Activated naive CD8-positive, alpha-beta T cell treated with anti-CD3 and anti-CD28 coated beads for 36 hours (primary cell): ENCODE measurements at regions not wholly inside any gene's neighbourhood (a gene's known extent, or its start where the extent isn't known, plus 50 kb on each side); places are given as distances from the start of the nearest gene placed in this dataset.
"Not testable (repeated sequence)": the region's sequence is repeated elsewhere in the genome, so short reads cannot be mapped to it uniquely, and the experiment has no call there.

Experiments
- DNase-seq: peaks from one replicate; pipeline ENCODE4 v3.0.0; 2021
- H3K27ac Mint-ChIP-seq: one replicate; pipeline ENCODE4 v1.8.0; 2022; ENCODE audit warnings: mild to moderate bottlenecking, moderate library complexity, mixed read lengths
- H3K27me3 Mint-ChIP-seq: one replicate; pipeline ENCODE4 v1.8.0; 2022; ENCODE audit warnings: mild to moderate bottlenecking, mixed read lengths
- H3K36me3 Mint-ChIP-seq: one replicate; pipeline ENCODE4 v1.8.0; 2021; ENCODE audit warnings: mild to moderate bottlenecking, mixed read lengths
- H3K4me1 Mint-ChIP-seq: one replicate; pipeline ENCODE4 v1.8.0; 2021; ENCODE audit warnings: mixed read lengths
- H3K4me3 Mint-ChIP-seq: one replicate; pipeline ENCODE4 v1.8.0; 2022; ENCODE audit warnings: mild to moderate bottlenecking, moderate library complexity, mixed read lengths
- H3K9me3 Mint-ChIP-seq: one replicate; pipeline ENCODE4 v1.8.0; 2022; ENCODE audit warnings: mixed read lengths

DNA sequence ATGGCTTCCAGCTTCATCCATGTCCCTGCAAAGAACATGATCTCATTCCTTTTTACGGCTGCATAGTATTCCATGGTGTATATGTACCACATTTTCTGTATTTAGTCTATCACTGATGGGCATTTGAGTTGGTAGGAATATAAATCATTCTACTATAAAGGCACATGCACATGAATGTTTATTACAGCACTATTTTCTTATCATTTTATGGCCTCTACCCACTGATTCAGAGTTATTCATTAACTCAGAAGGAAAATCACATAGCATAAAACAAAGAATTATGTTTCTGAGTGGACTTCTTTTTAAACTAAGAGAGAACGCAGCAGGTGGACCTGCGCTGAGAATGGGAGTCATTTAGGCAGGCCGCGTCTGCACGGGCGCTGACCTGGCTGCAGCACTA, 619.6 kb downstream of the FBXO15 start:
- no peak overlapping the region for H3K4me3 Mint-ChIP-seq
- DNase-seq, result no peak
- H3K9me3 Mint-ChIP-seq, result no peaks in the 10 kb centered on the region
- H3K36me3 Mint-ChIP-seq, result no peaks in the 10 kb centered on the region
- no peaks in the 10 kb centered on the region for H3K27me3 Mint-ChIP-seq
- H3K27ac Mint-ChIP-seq, result no peak overlapping the region
- no peaks in the 10 kb centered on the region for H3K4me1 Mint-ChIP-seq

DNA sequence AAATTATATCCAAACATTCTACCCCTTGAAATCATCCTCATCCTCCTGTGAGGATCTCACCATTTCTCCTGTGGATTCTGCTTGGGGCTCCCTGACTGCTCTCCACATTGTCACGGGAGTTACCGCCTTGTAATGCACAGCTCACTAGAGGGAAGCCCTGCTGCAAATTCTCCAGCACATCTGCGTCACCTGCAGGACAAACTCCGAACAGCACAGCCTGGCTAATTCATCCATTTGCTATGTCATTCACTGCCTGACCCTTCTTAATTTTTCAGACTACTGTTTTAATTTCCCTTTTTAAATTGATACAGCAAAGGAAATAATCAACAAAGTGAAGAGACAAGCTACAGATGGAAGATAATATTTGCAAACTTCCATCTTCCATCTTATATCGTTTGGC, 627.4 kb downstream of the FBXO15 start:
- no peak overlapping the region for H3K27ac Mint-ChIP-seq
- H3K4me3 Mint-ChIP-seq, result no peak overlapping the region
- no peaks in the 10 kb centered on the region for H3K4me1 Mint-ChIP-seq
- no peaks in the 10 kb centered on the region for H3K36me3 Mint-ChIP-seq
- no peaks in the 10 kb centered on the region for H3K9me3 Mint-ChIP-seq
- no peak for DNase-seq
- no peaks in the 10 kb centered on the region for H3K27me3 Mint-ChIP-seq

DNA sequence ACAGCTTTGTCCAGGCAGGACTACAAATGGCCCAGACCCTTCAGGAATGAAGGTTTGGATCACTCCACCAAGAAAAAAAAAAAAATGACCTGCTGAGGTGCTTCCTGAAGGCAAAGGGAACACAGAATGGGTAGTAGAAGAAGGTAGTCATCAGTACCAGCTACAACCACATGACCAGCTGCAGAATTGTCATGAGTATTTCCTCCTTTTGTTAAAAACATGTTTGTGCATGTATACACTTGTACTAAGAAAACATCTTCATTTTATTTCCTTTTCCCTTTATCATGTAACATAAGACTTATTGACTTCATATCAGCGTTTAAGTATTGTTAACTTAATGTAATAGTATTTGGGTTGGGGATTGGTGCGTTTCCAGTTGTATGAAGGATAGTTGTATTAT, 631.6 kb downstream of the FBXO15 start:
- not testable (repeated sequence) for H3K27me3 Mint-ChIP-seq, H3K27ac Mint-ChIP-seq, H3K36me3 Mint-ChIP-seq, DNase-seq, H3K9me3 Mint-ChIP-seq, H3K4me1 Mint-ChIP-seq, H3K4me3 Mint-ChIP-seq

DNA sequence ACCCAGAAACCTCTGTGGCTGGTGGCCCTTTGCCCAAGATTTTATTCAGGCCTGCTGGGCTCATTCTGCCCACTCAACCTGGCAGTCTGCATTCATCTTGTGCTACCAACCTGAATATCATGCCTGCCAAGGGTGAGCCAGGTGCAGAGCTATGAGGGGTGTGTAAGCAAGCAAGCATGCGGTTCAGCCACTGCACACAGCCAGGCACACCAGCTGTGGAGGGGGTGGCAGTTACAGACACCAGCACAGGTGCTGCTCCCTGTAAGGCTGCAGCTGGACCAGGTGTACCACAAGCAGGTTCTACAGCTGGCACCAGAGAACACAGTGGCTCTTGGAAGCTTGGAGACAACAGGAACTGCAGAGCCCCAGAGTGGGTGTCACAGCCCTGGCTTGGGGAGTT, 633.2 kb downstream of the FBXO15 start:
- Mint-ChIP-seq H3K27ac (no peak overlapping the region), H3K36me3 (no peaks in the 10 kb centered on the region), H3K27me3 (no peaks in the 10 kb centered on the region), H3K4me1 (no peaks in the 10 kb centered on the region), H3K4me3 (no peak overlapping the region), H3K9me3 (no peaks in the 10 kb centered on the region)
- no peak for DNase-seq

DNA sequence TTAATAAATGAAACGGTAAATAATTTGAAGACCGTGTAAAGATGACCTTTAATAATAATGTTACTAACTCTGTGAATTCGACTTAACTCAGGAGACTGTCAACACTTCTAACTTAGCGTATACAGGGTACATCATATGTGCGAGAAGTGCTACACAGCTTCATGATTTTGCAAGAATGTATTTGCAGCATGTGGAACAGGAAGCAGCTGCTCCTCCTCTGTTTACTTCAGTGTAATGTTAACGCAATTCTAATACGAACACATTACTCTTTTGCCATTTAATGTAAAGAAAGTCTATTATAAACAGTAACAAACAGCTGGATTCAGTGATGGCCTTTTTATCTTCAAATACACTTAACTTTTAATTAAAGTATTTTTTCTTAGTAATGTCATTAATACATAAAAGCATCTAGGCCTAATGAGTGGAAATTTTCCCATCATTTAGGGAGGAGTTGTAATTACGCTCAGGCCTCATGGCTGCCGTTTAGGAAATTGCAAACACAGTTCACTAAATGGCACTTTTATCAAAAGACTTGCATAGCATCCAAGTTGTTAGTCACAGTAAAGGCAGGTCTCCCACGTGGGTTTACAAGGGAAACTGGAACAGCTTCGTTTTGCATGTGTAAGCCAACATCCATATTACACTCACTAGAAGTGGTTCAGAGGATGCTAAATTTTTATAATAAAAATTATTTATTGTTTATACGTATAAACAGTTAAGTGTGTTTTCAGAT, 635.7 kb downstream of the FBXO15 start:
- no peaks in the 10 kb centered on the region for H3K9me3 Mint-ChIP-seq
- no peaks in the 10 kb centered on the region for H3K4me1 Mint-ChIP-seq
- no peak for DNase-seq
- H3K27me3 Mint-ChIP-seq, result no peaks in the 10 kb centered on the region
- no peak overlapping the region for H3K4me3 Mint-ChIP-seq
- no peak overlapping the region for H3K27ac Mint-ChIP-seq
- H3K36me3 Mint-ChIP-seq, result no peaks in the 10 kb centered on the region

DNA sequence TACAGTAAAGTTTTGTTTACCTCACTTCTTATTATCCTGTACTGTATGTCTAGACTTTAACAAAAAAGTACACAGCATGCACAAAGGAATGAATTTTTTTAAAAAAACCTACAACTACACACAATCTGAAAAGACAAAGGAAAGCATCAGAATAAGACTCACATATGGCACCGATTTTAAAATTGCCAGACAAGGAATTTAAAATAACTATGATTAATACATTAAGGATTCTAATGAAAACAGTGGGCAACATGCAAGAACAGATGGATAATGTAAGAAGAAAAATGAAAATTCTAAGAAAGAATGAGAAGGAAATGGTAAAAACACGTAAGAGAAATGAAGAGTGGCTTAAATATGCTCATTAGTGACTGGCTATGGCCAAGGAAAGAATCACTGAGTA, 638.2 kb downstream of the FBXO15 start:
- Mint-ChIP-seq H3K4me1 (no peaks in the 10 kb centered on the region), H3K4me3 (no peak overlapping the region), H3K9me3 (no peaks in the 10 kb centered on the region), H3K36me3 (no peaks in the 10 kb centered on the region), H3K27ac (no peak overlapping the region), H3K27me3 (no peaks in the 10 kb centered on the region)
- DNase-seq, result no peak

DNA sequence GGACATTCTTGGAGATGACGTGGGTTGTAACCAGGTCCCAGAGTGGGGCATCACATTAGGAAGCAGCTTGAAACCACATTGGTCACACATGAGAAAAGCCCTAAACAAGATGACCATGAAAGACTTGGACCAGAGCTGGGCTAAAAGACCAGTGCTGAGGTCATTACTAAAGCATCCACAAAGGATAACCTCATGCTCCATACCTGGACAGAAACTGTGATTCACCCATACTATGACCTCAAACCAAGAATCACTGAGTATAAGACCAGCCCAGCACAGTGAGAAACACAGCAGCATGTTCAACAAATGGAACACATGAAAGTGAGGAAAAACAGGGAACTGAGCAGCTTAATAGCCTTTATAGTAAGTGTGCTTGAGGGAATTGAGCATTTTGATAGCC, 635.5 kb upstream of the NETO1 start:
- no peak overlapping the region for H3K4me3 Mint-ChIP-seq
- H3K9me3 Mint-ChIP-seq, result no peaks in the 10 kb centered on the region
- no peaks in the 10 kb centered on the region for H3K4me1 Mint-ChIP-seq
- H3K27me3 Mint-ChIP-seq, result no peaks in the 10 kb centered on the region
- no peak for DNase-seq
- H3K36me3 Mint-ChIP-seq, result no peaks in the 10 kb centered on the region
- H3K27ac Mint-ChIP-seq, result no peak overlapping the region

DNA sequence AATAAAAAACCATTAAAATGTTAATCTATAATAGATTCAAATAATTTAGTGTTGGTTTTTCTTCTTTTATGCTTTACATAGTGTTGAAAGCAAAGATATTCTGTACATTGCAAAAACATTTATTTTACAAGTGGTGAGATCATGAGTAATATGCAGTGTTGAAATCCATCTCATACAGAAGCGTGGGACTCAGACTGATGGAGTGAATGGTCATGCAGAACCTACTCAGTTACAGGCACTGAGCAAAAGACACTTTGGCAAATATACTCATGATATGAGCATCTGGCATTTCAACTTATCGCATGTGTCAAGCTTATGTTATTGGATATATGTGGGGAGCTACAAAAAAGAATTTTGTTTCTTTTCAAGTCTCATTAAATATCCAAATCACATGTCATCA, 620.2 kb upstream of the NETO1 start:
- Mint-ChIP-seq H3K4me1 (no peaks in the 10 kb centered on the region), H3K27me3 (no peaks in the 10 kb centered on the region), H3K27ac (no peak overlapping the region), H3K4me3 (no peak overlapping the region), H3K9me3 (peaks cover 4% of the 10 kb centered on the region), H3K36me3 (no peaks in the 10 kb centered on the region)
- no peak for DNase-seq

DNA sequence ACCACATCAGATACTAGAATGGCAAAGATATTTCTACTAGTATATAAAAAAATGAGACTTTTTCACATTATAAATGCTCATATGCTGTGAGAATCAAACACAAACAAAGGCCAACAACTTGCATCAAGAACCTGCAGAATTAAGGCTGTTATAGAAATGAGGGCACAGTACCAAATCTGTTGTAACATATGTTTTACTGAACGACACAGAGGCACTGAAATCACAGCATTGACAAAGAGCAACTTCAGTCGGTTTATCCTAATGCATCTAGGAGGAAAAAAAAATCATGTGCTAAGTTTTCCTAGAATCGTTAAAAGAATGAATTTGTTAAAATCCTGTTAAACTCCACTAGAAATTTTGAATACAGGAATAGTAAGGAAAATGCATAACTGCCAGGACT, 617.4 kb upstream of the NETO1 start:
- Mint-ChIP-seq H3K36me3 (no peaks in the 10 kb centered on the region), H3K4me1 (no peaks in the 10 kb centered on the region), H3K27me3 (no peaks in the 10 kb centered on the region), H3K27ac (no peak overlapping the region), H3K9me3 (peaks cover 4% of the 10 kb centered on the region), H3K4me3 (no peak overlapping the region)
- DNase-seq, result no peak

DNA sequence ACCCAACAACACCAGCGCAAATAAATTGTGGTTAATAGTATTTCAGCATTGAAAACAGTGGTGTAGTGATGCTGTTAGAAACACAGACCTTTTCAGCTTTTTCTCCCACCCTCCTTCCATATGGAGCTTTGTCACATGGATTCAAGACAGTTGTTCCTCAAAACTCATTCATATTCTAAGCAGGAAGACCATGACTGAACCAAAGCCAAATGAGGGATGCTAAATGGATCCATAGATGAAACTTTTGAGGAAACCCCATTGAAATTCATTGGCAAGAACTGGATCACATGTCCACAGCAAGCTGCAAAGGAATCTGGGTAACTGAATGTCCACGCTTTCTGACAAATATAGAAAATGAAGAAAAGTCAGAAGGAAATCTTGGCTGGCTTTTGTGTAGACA, 615.1 kb upstream of the NETO1 start:
- Mint-ChIP-seq H3K4me3 (no peak overlapping the region), H3K27me3 (no peaks in the 10 kb centered on the region), H3K36me3 (no peaks in the 10 kb centered on the region), H3K27ac (no peak overlapping the region), H3K9me3 (peaks cover 4% of the 10 kb centered on the region), H3K4me1 (no peaks in the 10 kb centered on the region)
- no peak for DNase-seq

DNA sequence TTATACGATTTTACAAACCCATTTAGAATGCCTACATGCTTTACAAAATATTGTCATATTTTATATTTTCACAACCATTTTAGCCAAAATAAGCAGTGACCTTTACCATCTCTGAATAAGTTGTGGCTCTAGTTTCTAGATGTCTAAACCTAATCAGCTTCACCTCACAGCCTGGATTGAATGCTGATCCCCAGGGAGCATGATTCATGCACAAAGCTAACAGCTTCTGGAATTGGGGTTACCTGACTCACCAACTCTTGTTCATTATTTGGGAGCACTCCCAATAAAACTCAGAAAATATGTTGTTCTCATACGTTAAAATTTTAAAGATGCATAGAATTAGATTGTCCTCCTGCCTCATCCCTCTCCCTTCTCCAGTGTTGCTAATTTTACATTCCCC, 611.7 kb upstream of the NETO1 start:
- H3K36me3 Mint-ChIP-seq, result no peaks in the 10 kb centered on the region
- H3K9me3 Mint-ChIP-seq, result peaks cover 3% of the 10 kb centered on the region
- no peaks in the 10 kb centered on the region for H3K4me1 Mint-ChIP-seq
- no peak overlapping the region for H3K4me3 Mint-ChIP-seq
- no peak for DNase-seq
- no peak overlapping the region for H3K27ac Mint-ChIP-seq
- no peaks in the 10 kb centered on the region for H3K27me3 Mint-ChIP-seq

DNA sequence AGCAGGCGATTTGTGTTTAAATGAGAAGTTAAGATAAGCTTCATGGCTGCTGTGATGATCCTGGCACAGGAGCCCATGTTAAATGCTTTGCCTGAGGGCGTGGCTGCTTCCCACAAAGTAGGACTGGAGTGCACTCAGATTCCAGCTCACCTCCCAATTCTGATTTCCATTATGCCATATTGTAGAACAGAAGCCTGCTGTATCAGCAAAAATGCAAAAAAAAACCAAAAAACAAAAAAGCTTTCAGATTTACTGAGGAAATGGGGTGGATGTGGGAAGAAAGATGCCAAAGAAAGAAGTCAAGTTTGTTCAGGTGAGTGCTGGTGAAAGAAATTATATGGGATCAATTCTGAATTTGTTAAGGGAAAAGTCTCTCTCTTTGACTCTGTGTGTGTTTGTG, 610.4 kb upstream of the NETO1 start:
- H3K4me3 Mint-ChIP-seq, result no peak overlapping the region
- no peaks in the 10 kb centered on the region for H3K36me3 Mint-ChIP-seq
- no peaks in the 10 kb centered on the region for H3K4me1 Mint-ChIP-seq
- no peak for DNase-seq
- H3K27me3 Mint-ChIP-seq, result no peaks in the 10 kb centered on the region
- H3K27ac Mint-ChIP-seq, result no peak overlapping the region
- H3K9me3 Mint-ChIP-seq, result peaks cover 3% of the 10 kb centered on the region

DNA sequence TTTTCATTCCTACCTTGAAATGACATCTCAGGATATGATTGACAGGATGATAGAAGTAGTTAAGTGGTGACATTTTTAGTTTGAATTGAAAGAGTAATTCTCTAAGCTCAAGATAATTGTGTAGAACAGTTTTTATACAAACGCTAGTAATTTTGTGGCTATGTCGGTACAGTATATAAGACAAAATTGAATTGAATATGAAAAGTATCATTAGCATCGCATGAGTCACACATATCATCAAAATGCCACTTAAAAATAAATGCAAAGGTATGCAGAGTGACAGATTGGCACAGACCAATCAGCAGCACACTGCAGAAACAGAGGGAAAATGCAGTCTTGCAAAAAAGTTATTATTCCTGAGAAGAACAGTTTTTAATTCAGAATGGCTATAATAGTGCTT, 608.2 kb upstream of the NETO1 start:
- no peak for DNase-seq
- H3K9me3 Mint-ChIP-seq, result peaks cover 3% of the 10 kb centered on the region
- no peak overlapping the region for H3K4me3 Mint-ChIP-seq
- H3K36me3 Mint-ChIP-seq, result no peaks in the 10 kb centered on the region
- H3K27ac Mint-ChIP-seq, result no peak overlapping the region
- H3K27me3 Mint-ChIP-seq, result no peaks in the 10 kb centered on the region
- H3K4me1 Mint-ChIP-seq, result no peaks in the 10 kb centered on the region

DNA sequence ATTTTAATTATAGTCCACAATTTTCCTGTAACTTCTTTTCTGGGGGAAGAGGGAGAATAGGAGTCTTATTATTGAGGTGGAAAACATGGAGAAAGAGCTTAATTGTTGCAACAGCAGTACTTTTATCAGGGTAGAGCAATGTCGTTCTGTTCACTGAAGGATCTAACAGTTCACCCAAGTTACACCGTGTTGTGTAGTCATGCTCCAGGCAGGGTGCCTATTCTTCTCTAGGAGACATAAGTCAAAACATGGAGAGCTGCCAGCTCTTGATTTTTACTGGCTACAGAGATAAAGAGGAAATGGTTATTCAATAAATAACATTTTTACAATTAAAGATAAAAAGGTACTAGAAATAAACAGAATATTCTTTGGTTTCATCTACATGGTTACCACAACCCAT, 594.3 kb upstream of the NETO1 start:
- no peak for DNase-seq
- Mint-ChIP-seq H3K27ac (no peak overlapping the region), H3K9me3 (no peaks in the 10 kb centered on the region), H3K4me3 (no peak overlapping the region), H3K27me3 (no peaks in the 10 kb centered on the region), H3K36me3 (no peaks in the 10 kb centered on the region), H3K4me1 (no peaks in the 10 kb centered on the region)

DNA sequence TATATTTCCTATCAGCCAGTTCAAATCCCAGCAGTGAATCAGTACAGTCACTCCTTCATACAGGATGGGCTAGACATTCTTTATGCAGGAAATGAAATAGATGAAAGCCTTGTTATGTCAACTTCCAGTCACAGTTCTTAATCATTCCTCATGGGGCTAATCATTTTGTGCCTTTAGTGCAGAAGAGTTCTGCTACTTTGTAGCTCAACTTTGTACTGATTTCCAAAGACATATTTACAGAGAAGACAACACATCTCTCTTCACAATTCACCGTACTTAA, 593.9 kb upstream of the NETO1 start:
- H3K4me3 Mint-ChIP-seq, result no peak overlapping the region
- no peaks in the 10 kb centered on the region for H3K36me3 Mint-ChIP-seq
- no peaks in the 10 kb centered on the region for H3K4me1 Mint-ChIP-seq
- H3K27me3 Mint-ChIP-seq, result no peaks in the 10 kb centered on the region
- no peaks in the 10 kb centered on the region for H3K9me3 Mint-ChIP-seq
- DNase-seq, result no peak
- H3K27ac Mint-ChIP-seq, result no peak overlapping the region

DNA sequence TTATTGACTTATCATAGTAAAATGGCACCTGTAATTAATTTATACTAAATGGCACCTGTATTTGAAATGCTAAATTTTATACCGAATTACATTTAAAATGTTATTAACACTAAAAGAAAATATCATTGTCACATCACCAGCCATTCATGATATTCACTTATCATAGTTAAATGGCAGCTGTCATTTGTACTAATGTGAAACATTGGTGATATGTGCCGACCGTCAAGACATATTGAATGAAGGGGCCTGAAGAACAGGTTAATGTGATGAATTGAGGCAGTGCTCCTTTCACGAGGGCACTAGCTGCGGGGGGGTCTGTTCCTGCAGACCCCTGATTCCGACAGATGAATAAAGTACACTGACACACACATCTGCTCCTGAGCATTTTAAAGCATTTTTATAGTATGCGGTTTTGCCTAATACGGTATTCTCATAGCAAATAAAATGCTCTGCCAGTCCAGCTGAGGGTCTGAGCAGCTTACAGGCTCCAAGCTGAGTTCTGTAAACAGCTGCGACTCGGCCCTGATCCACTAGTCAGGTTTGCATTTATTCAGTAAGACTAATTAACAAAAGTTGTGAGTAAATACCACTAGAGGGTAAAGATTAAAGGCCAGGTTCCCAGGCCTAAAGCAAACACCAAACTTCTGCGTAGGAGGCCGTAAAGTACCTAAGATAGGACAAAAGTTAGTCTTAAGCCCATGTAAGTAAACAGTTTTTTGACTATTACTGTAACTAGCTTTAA, 593.4 kb upstream of the NETO1 start:
- Mint-ChIP-seq H3K27me3 (no peaks in the 10 kb centered on the region), H3K4me1 (no peaks in the 10 kb centered on the region), H3K9me3 (no peaks in the 10 kb centered on the region), H3K27ac (no peak overlapping the region), H3K4me3 (no peak overlapping the region), H3K36me3 (no peaks in the 10 kb centered on the region)
- no peak for DNase-seq
